NB4 (cell line): ENCODE measurements at regions not wholly inside any gene's neighbourhood (a gene's known extent, or its start where the extent isn't known, plus 50 kb on each side); places are given as distances from the start of the nearest gene placed in this dataset.

Experiments
- CTCF ChIP-seq: IDR thresholded peaks from one replicate; pipeline ENCODE4 v1.5.1; 2012; ENCODE audit warnings: low read depth, low read length
- MAX ChIP-seq: IDR thresholded peaks from 2 replicates; pipeline ENCODE4 v1.6.1; 2011; ENCODE audit warnings: low read depth, low read length
- MYC ChIP-seq: IDR thresholded peaks from 2 replicates; pipeline ENCODE4 v1.6.1; 2011; ENCODE audit warnings: low read depth, low read length
- POLR2A ChIP-seq: IDR thresholded peaks from 2 replicates; pipeline ENCODE4 v1.6.1; 2011; ENCODE audit warnings: mild to moderate bottlenecking; ENCODE audit not compliant: insufficient read length; ENCODE audit errors: extremely low read depth

- TF ChIP-seq CTCF (no peak), POLR2A (no peak), MYC (no peak), MAX (no peak)
Measured at GRCh38 chr6:22925920-22926789, 356.8 kb downstream of the HDGFL1 start.
